HG02884 (cell line): ENCODE measurements at regions not wholly inside any gene's neighbourhood (a gene's known extent, or its start where the extent isn't known, plus 50 kb on each side); places are given as distances from the start of the nearest gene placed in this dataset.

ENCODE experiments used
- ATAC-seq: cut with Tn5 transposase; IDR thresholded peaks from one replicate; pipeline ENCODE4 v1.9.1; 2021; ENCODE audit warnings: mild to moderate bottlenecking, moderate library complexity; ENCODE audit not compliant: unreplicated experiment

DNA sequence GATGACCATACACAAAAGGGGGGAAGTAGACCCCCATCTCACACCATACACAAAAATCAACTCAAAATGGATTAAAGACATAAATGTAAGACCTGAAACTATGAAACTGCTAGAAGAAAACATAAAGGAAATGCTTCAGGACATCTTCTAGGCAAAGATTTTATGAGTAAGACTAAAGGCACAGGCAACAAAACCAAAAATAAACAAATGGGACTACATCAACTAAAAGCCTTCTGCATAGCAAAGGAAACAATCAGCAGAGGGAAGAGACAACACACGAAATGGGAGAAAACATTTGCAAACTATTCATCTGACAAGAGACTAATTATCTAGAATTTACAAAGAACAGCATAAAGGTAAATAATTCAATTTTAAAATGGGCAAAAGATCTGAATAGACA, 152.1 kb downstream of the AXIN2 start:
- no peak for ATAC-seq

DNA sequence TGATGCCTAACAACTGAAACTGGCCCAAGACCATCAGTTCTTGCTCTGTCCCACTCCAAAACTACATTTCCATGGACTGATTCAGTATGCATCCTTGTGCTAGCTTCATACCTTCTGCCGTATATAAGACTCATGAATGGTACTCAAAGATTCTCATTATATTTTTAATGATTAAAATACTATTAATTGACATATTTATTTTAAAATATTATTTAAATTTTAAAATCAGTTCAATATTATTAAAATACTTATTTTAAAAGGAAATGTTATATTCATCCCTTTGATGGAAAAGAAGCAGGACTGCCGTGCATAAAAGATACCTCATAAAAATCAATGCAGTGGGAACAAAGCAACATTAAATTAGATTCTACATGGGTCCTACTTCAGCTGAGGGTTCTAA, 153.4 kb downstream of the AXIN2 start:
- no peak for ATAC-seq

DNA sequence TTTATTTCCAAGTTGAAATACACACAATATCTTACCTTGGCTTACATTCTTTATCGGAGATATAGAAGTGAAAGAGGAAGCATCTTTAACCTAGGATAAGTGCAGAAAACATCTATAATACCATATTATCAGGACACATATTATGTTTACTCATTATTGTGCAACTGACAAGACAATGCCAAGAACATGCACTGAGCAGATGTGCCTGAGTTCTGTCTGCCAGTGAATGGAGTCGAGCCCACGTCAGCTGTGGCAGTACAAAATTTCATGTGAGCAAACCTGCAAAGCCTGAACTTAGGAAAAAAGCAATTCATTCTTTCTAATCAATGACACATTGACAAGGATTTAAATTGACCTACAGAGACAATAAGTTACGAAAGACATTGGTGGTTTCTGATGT, 154.4 kb downstream of the AXIN2 start:
- no peak for ATAC-seq

DNA sequence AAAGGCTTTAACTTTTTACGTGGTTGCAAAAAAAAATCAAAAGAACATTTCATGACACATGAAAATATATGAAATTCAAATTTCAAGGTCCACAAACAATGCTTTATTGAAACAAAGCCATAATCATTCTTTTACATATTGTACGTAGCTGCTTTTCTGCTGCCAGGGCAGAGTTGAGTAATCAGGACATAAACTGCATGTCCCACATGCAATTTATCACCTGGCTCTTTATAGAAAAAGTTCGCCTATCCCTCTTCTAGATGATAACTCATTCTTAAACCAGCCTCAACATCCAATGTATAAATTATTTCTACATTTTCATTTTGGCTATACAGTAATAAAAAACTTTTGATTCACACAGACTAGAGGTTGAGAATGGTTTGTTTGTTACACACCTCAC, 154.9 kb downstream of the AXIN2 start:
- no peak for ATAC-seq

DNA sequence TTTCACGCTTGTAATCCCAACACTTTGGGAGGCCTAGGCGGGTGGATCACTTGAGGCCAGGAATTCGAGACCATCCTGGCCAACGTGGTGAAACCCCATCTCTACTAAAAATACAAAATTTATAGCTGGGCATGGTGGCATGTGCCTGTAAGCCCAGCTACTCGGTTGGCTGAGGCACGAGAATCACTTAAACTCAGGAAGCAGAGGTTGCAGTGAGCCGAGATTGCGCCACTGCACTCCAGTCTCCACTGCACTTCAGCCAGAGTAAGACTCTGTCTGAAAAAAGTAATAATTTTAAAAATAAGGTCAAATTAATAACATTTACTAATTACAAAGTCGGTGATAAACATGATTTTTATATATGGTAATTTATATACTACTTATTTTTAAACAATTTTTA, 155.9 kb downstream of the AXIN2 start:
- ATAC-seq: no peak

DNA sequence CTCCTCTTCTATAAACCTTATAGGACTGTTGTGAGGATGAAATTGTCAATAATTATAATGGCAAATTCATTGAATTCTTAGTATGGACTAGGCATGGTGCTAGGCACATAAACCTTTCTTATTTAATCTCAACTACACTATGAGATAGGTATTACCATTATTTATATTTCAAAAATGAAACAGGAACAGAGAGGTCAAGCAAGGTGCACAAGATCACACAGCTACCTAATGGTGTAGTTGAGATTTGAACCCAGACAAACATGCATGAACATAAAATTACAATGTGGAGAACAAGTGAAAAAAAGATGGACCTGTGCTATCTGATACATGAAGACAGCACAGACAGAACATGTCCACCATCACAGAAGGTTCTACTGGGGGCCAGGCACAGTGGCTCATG, 156.7 kb downstream of the AXIN2 start:
- ATAC-seq: no peak

DNA sequence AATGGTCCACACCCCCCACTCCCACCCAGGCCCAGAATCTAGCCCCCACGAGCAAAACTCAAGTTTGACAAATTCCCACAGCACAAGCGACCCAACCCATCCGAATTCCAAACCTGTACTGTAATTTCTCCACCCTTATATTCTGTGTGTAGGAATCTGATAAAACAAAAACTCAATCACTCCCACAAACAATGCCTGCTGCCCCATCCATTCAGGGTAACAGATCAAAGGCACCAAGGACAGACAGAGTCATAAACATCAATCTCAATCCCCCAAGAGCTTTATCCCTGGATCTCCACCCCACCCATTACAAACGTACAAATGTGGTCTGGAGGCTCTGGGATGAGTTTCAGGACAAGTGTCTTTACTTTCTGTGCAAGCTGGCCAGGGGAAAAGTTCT, 157.8 kb downstream of the AXIN2 start:
- ATAC-seq: no peak

DNA sequence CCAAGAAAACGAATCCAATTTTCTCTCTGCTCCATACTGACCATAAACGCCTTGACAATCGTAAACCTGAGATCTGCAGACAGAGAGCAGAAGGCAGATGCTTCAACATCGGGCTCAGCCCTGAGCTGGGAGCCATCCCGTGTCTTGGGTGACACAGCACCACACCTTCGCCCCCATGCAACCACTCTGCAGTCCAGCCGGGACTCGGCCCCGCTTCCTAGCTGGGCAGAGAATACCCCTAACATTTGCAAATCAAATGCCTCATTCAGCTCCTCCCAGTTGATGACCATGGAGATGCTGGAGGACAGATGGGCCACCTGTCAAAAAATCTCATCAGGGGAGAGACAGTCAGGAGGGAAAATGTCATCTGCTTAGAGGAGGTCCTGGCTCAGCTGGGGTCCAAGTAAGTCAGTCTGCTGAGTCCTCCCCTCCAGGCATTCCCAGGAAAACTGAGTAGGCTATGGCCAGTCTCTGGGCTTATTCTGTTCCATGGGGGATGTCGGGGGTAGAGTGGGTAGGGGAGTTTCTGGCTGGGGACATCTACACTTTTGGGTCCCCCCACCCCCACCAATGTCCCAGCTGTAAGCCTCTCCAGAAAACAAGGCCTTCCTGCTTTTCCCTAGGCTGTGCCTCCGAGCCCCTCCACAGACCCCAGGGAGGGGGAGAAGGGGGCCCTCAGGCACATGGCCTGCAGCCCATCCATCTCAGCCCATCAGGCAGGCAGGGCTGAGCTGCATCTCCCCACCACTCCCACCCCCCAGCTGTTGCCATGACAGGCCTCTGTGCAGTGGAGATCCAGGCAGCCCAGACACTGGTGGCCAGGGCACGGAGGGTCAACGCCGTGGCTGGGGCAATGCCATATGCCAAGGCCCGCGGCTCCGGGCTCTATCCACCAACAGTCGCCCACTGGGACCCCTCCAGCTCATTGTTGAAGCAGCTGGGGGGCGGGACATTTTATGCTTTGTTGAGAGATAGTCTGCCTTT, 158.6 kb downstream of the AXIN2 start:
- ATAC-seq: no peak

DNA sequence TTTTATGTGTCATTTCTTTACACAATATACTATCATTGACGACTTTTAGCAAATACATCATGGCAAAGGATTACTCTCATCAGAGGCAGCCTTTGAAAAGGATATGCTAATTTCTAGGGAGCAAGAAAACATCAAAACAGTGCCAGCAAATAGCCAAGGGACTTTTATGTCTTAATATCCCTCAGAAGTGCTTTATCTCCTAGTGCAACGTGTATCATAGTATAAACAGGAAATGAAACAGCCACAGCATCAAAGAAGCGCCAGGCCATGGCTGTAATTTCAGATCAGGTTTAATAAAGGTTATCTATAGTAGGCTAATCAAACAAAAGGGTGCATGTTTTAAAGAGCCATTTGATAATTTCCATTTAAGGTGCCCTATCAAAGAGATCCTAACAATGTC, 159.9 kb downstream of the AXIN2 start:
- no peak for ATAC-seq

DNA sequence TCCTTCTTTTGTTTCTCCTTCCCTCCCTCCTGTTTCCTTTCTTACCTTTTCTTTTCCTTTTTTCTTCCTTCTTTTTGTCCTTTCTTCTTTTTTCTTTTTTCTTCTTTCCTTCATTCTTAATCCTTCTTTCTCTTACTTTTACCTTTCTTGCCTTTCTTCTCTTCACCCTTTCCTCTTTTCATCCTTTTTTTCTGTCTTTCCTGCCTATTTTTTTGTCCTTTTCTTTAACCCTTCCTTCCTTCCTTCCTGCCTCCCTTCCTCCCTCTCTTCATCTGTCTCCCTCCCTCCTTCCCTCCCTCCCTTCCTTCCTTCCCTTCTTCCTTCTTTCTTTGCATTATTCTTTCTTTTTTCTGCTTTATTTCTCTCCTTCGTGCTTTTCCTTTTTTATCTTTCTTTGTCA, 160.7 kb downstream of the AXIN2 start:
- no peak for ATAC-seq

DNA sequence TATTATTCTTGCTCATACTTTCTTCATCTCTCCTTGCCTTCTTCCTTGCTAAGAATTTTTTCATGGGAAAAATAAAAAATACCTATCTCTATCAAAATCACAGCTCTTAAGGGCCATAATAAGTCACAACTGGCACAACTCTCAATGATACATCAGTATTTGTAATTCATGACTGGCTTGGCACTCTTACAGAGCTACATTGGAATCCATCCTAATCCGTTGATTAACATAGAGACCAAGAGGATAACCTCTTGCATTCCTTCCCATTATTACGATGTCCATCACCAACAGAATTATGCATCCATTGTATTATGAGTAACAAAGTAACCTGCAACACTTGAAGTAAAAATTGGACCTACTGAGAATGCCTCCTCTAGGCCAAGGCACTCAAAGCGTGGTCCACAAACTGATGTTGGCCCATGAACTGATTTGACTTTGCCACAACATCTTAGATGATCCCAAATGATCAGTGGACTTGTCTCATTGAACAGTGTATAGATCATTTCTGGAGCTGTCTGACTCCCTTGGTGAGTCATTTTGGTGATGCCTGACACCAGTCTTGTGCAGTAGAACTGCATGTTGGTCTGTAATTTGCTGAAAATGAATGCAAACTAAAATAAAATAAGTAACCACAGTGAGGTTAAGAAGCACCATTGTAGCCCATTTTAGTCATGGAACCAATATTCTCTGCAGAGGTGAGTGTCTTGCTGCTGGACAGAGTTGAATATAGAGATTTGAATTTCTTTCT, 163.2 kb downstream of the AXIN2 start:
- no peak for ATAC-seq

DNA sequence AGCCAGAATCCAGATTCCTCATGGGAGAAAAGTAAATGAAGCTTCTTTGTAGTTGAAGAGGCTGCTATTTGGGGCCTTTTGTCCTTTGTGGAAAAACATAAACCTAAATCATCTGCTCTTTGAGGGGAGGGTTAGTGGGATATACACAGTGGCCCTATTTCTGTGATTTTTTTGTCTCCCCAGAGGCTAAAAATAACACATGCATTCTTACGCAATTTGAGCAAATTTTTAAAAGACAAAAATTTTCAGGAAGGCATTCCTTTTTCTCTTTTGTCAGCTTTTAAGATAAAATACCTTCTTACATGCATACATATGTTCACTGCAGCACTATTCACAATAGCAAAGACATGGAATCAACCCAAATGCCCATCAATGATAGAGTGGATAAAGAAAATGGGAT, 165.5 kb downstream of the AXIN2 start:
- no peak for ATAC-seq

DNA sequence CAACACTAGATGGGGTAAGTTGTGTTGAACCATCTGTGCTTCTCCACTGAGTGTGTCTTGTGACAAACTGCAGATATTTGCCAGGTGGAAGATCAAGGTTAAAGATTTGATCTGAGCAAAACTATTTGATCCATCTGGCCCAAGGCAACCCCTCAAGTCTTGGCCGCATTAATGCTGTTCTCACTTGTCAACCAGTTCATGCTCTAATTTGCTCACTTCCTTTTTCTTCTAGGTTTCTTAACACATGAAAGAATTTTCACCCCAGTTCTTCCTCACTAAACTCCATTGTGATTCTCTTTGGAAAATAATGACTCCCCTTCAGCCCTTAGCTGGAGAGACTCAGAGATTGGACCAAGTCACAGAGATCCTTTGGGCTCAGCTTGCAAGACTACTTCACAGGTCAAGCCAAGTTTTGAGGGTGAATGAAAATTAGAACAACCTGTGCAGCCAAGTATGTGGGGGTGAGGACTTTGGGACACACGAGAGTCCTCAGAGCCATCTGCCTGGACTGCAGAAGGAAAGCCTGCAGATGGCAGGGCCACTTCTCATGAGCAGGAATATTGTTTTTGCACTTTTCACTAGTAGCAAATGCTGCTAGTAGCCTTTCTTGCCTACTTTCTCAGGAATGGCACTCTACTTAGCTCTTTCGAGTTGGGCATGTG, 166.5 kb downstream of the AXIN2 start:
- no peak for ATAC-seq

DNA sequence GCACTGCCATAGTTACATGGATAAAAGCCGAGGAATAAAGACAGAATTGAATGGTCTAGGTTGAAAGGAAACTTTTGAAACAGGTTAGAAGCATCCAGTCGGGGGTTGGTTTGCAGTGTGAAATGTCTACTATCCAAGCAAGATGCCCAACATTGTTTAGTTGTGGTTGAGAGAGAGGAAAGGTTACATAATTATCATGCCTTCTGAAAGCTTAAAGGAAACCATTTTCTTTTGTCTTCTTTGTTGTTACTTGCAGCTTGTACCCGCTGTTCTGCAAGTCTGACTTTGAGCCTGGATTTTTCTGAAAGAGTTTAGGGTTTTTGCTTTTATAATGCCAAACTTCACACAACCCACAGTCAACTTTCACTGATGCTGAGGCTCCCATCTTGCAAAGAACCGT, 167.9 kb downstream of the AXIN2 start:
- no peak for ATAC-seq

DNA sequence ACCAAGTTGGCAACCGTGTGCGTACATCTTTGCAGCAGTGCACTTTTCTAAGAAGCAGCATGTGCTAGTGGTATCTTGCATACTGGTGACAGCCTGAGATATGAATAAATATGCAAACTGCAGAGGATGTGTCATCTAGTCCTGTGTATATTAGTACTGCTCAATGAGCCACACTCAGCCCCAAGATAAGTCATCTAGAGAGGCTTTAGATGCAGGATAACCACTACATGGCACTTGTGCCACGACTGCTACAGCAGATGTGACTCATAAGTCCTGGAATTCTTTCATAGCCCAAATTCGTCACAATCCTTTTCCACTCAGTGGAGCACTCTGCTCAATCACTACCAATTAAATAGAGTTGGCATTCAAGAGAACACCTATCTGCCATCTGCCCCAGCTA, 171.5 kb downstream of the AXIN2 start:
- ATAC-seq: no peak

DNA sequence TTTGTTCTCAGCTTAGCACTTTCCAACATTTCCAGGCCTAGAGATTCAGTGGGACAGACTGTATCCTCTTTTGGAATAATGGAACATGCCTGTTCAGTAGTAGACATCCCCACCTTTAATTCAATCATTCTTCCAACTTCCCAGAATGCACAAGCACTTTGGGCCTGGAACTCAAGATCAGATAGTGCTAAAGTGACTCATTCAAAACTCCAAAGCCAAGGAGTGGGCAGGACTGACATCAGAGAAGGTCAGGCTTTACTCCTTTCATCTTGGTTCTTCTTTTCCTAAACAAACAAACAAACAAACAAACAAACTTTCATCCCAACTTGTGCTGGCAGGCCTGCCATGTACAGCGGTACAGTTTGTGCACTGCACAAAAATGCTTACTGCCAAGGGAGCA, 172.0 kb downstream of the AXIN2 start:
- no peak for ATAC-seq

DNA sequence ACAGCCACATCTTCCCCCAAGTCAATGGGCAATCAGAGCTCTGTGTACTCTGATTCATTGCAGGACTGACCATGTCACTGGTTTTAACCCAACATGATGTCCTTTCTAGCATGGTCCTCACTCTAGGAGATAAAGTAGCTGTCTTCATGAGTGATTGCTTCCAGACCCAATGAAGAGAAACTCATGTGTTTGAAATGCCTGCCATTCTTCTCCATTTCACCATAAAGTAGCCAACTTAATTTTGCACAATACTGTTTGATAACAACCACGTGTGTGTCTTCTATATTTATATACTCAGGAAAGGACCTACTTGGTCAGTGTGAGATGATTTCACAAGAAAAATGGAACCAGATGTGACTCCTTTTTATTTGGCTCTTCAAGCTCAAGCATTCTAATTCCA, 172.5 kb downstream of the AXIN2 start:
- ATAC-seq: no peak

DNA sequence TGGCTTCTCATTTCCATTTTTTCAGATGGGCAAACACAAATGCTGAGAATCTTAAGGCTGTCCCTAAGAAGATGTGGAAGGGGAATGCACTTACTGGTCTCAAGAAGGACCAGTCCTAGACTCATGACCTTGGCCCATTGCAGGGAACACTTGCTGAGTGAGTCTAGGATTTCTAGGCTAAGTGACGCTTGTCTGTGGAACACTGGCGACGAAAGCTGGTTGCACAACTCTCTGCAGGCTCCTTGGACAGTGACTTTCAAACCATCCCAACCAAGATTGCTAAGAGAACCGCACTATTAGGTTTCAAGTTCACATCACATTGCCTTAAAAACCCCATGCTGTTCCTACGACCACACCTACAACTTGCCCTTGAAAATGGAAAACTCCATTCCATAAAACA, 174.1 kb downstream of the AXIN2 start:
- no peak for ATAC-seq

DNA sequence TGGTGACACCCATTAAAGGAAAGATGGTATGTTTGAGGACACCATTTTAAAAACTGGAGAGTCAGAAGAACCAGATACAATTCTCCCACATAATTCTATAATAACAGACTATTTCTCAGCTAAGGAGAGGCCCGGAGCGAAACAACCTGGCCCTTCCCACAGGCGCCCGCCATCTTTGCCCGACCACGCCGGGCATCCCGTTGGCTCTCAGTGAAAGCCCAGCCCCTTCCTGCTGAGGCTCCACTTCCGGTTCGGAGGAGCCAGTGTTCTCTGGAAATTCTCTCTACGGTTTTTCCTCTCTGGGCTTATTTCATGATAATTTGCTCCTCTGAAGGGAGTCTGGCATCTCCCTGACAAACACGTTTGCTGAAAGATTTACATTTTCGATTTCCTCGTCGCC, 175.7 kb downstream of the AXIN2 start:
- no peak for ATAC-seq

DNA sequence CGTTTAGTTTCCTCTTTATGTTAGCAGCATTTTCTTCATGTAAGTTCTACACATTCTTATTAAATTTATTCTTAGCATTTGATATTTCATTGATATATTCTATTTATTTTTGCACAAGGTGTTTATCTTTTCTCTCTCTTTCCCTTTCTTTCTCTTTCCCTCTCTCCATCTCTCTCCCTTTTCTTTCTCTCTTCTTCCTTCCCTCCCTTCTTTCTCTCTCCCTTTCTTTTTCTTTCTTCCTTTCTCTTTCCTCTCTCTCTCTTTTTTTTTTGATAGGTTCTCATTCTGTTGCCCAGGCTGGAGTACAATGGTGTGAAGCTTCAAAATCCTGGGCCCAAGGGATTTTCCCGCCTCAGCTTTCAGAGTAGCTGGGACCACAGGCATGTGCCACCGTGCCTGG, 176.4 kb downstream of the AXIN2 start:
- no peak for ATAC-seq

DNA sequence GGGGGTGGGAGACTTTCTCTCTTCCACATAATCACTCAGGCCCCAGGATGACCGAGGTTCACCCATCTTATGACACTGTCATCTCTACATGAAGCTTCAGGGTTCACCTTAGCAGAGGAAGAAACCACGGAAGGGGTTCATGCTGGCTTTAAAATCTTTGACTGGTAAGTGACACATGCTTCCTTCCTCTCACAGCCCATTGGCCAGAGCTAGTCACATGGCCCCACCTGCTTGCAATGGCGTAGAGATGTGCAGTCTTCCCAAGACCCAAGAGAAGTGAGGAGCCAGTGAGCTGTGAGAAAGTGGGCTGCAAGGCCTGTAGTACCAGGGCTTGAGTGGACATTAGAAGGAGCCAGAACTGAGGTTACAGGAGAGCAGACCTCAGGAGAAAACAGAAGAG, 180.3 kb downstream of the AXIN2 start:
- no peak for ATAC-seq

DNA sequence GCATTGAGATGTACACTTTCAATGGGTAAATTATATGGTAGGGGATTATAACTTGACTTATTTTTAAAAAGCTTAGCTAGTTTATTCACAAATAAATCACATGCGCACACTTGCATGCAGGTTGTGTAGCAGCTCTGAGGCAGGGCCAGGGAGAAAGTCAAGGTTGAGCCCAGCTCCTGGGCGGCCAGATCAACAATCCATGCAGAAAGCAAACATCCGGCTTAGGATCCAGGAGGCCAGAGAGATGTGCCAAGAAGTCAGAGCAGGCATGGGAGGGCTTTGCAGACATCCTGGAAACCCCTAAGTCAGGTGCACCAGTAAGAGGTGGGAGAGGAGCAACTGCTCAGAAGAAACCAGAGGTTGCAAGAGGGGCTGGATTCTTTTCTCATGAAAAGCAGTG, 186.5 kb downstream of the AXIN2 start:
- ATAC-seq: no peak
